HepG2 (cell line): ENCODE measurements at regions not wholly inside any gene's neighbourhood (a gene's known extent, or its start where the extent isn't known, plus 50 kb on each side); places are given as distances from the start of the nearest gene placed in this dataset.
A peak's percentile ranks its signal among the peaks of the same experiment; 100 is the strongest.

Experiments used
- ATAC-seq: fragments of 200-7000 bp; cut with Tn5 transposase; 3 replicates; pipeline ENCODE4 v1.9.1; 2020; ENCODE audit warnings: mild to moderate bottlenecking, moderate library complexity
- BruUV-seq: library from RNA; stranded (reverse); fragments of 400-500 nt; replicated peaks from 2 replicates; lab custom pipeline; 2021; lab: Mats Ljungman, UMichigan
- CTCF ChIA-PET: fragments of 300-600 bp; formaldehyde crosslinking; extraction: SDS; loops from one replicate; lab custom pipeline; 2021; ENCODE audit warnings: low total read pairs, inconsistent platforms, low intra/inter-chr PET ratio; lab: Yijun Ruan, JAX
- POLR2A ChIA-PET: fragments of 350-600 bp; sonication (Branson Sonifier 250); formaldehyde crosslinking; loops from one replicate; lab custom pipeline; 2020; ENCODE audit warnings: antibody characterized with exemption, inconsistent platforms; lab: Yijun Ruan, JAX
- DNase-seq: peaks from one replicate; pipeline ENCODE4 v3.0.0-alpha.2; 2015; ENCODE audit warnings: low spot score
- FAIRE-seq: peaks from 3 replicates; lab custom pipeline; 2011; peaks lifted over from hg19 to GRCh38; lab: Jason Lieb, UNC
- H2AFZ ChIP-seq: one replicate; pipeline ENCODE4 v1.6.1; 2011; ENCODE audit warnings: low read length, inconsistent platforms
- H3K27ac ChIP-seq: fragments of 300-600 bp; 3 replicates; pipeline ENCODE4 v1.8.0; 2011; ENCODE audit warnings: mixed run types, mild to moderate bottlenecking, mixed read lengths, low read length, inconsistent platforms; ENCODE audit not compliant: insufficient read depth; ENCODE audit errors: extremely low read length
- H3K27me3 ChIP-seq, 2 experiments: fragments of 200-600 bp in 1 of 2; 2 replicates in 1 of 2; 3 replicates in 1 of 2; pipeline versions ENCODE4 v1.6.0 to v1.8.0; 2011; ENCODE audit warnings: low read length in 2 of 2, mild to moderate bottlenecking in 2 of 2, moderate library complexity in 2 of 2, inconsistent platforms in 1 of 2; ENCODE audit not compliant: insufficient read depth in 2 of 2, control insufficient read depth in 1 of 2
- H3K36me3 ChIP-seq, 2 experiments: fragments of 200-600 bp in 1 of 2; replicated peaks in 1 of 2; 2 replicates in 1 of 2; 3 replicates in 1 of 2; pipeline versions ENCODE4 v1.5.1 to v1.8.0; 2011; ENCODE audit warnings: low read length in 2 of 2, inconsistent platforms in 1 of 2; ENCODE audit not compliant: insufficient read depth in 2 of 2, control insufficient read depth in 1 of 2
- H3K4me1 ChIP-seq: 2 replicates; pipeline ENCODE4 v1.5.1; 2012; ENCODE audit warnings: low read length, inconsistent platforms; ENCODE audit not compliant: insufficient read depth
- H3K4me2 ChIP-seq: 2 replicates; pipeline ENCODE4 v1.6.0; 2011; ENCODE audit warnings: low read depth, low read length, inconsistent platforms
- H3K4me3 ChIP-seq, 3 experiments: fragments of 200-600 bp in 1 of 3; sonication (generic), shearing (Covaris generic) in 1 of 3; replicated peaks in 1 of 3; 2 replicates each; pipeline ENCODE4 v1.5.1; 2011 to 2016; ENCODE audit warnings: low read length in 3 of 3, inconsistent platforms in 2 of 3, low read depth in 2 of 3, mild to moderate bottlenecking in 2 of 3, control low read depth in 1 of 3, mixed read lengths in 1 of 3; ENCODE audit not compliant: insufficient read depth in 1 of 3
- H3K79me2 ChIP-seq: one replicate; pipeline ENCODE4 v1.6.1; 2011; ENCODE audit warnings: low read length, inconsistent platforms; ENCODE audit not compliant: insufficient read depth
- H3K9ac ChIP-seq: 2 replicates; pipeline ENCODE4 v1.6.0; 2011; ENCODE audit warnings: mild to moderate bottlenecking, low read depth, low read length, inconsistent platforms; ENCODE audit not compliant: insufficient read depth
- H3K9me3 ChIP-seq: 2 replicates; pipeline ENCODE4 v1.5.1; 2012; ENCODE audit warnings: mild to moderate bottlenecking, low read length
- H4K20me1 ChIP-seq: 2 replicates; pipeline ENCODE4 v1.6.0; 2011; ENCODE audit warnings: inconsistent platforms, mild to moderate bottlenecking, low read length, moderate library complexity; ENCODE audit not compliant: insufficient read depth
- GATA4 ChIP-seq: sonication (generic); IDR thresholded peaks from 2 replicates; pipeline ENCODE4 v1.6.1; 2016; ENCODE audit warnings: antibody characterized with exemption, low read depth, borderline replicate concordance
- HES4 ChIP-seq: sonication (generic); formaldehyde crosslinking; IDR thresholded peaks from 2 replicates; pipeline ENCODE4 v1.9.0; 2021; ENCODE audit warnings: mild to moderate bottlenecking, missing genetic modification reagents, borderline replicate concordance
- MED13 ChIP-seq: sonication (generic); formaldehyde crosslinking; IDR thresholded peaks from 2 replicates; pipeline ENCODE4 v1.5.0; 2020; ENCODE audit warnings: missing genetic modification reagents
- PCBP2 ChIP-seq: fragments of 200-400 bp; formaldehyde crosslinking; optimal IDR thresholded peaks from 2 replicates; pipeline ENCODE3; 2018; ENCODE audit warnings: low read length, low read depth; ENCODE audit not compliant: poor library complexity, severe bottlenecking
- POLR2AphosphoS2 ChIP-seq: IDR thresholded peaks from 2 replicates; pipeline ENCODE4 v1.6.1; 2011; ENCODE audit warnings: low read depth, low read length, improper control_type of control experiment
- ZNF10 ChIP-seq: sonication (generic); formaldehyde crosslinking; IDR thresholded peaks from 2 replicates; pipeline ENCODE4 v1.4.0; 2020; ENCODE audit warnings: mild to moderate bottlenecking, low read depth, missing genetic modification reagents, borderline replicate concordance
- ZNF136 ChIP-seq: sonication (generic); formaldehyde crosslinking; IDR thresholded peaks from 2 replicates; pipeline ENCODE4 v1.8.1; 2022; ENCODE audit warnings: low read depth, mild to moderate bottlenecking, moderate library complexity, missing genetic modification reagents
- ZNF883 ChIP-seq: sonication (generic); formaldehyde crosslinking; IDR thresholded peaks from 2 replicates; pipeline ENCODE4 v1.5.1; 2020; ENCODE audit warnings: mild to moderate bottlenecking, missing genetic modification reagents; ENCODE audit errors: not compliant biosample characterization
- WGBS: methylation state at CpG from one replicate; pipeline ENCODE4 v1.1.6; 2017; ENCODE audit warnings: low lambda C conversion rate; 5-methylcytosine and 5-hydroxymethylcytosine counted together
- in situ Hi-C: cut with HindIII; loops from 2 replicates; pipeline ENCODE4 v1.10.0; 2017; ENCODE audit warnings: low pct_unique_long_range_greater_than_20kb; ENCODE audit not compliant: extremely low pct_ligation_motif_present
- intact Hi-C: fragments of 100-400 bp; cut with micrococcal nuclease; formaldehyde crosslinking; loops from one replicate; pipeline ENCODE4 v1.10.0; 2022; ENCODE audit not compliant: unreplicated experiment
- TF ChIP-seq, protein P1 (sequence below): sonication (generic); formaldehyde crosslinking; IDR thresholded peaks from 2 replicates; pipeline ENCODE4 v1.4.0; 2020; ENCODE audit warnings: missing genetic modification reagents
- TF ChIP-seq, protein P2 (sequence below): sonication (generic); formaldehyde crosslinking; IDR thresholded peaks from 2 replicates; pipeline ENCODE4 v1.5.0; 2020; ENCODE audit warnings: mild to moderate bottlenecking, missing genetic modification reagents, moderate library complexity
- TF ChIP-seq, protein P3 (sequence below): IDR thresholded peaks from 2 replicates; pipeline ENCODE4 v1.6.1; 2016; ENCODE audit warnings: low read depth

GRCh38 chr10:111650088-111650487 lies 533.5 kb downstream of the GPAM start:
- in situ Hi-C loops, result no loop called here
- no peaks in the 10 kb centered on the region for H3K27me3 ChIP-seq
- no peaks in the 10 kb centered on the region for H3K36me3 ChIP-seq
- TF ChIP-seq, protein P1, sequence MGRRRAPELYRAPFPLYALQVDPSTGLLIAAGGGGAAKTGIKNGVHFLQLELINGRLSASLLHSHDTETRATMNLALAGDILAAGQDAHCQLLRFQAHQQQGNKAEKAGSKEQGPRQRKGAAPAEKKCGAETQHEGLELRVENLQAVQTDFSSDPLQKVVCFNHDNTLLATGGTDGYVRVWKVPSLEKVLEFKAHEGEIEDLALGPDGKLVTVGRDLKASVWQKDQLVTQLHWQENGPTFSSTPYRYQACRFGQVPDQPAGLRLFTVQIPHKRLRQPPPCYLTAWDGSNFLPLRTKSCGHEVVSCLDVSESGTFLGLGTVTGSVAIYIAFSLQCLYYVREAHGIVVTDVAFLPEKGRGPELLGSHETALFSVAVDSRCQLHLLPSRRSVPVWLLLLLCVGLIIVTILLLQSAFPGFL, result no peak
- TF ChIP-seq, protein P2, sequence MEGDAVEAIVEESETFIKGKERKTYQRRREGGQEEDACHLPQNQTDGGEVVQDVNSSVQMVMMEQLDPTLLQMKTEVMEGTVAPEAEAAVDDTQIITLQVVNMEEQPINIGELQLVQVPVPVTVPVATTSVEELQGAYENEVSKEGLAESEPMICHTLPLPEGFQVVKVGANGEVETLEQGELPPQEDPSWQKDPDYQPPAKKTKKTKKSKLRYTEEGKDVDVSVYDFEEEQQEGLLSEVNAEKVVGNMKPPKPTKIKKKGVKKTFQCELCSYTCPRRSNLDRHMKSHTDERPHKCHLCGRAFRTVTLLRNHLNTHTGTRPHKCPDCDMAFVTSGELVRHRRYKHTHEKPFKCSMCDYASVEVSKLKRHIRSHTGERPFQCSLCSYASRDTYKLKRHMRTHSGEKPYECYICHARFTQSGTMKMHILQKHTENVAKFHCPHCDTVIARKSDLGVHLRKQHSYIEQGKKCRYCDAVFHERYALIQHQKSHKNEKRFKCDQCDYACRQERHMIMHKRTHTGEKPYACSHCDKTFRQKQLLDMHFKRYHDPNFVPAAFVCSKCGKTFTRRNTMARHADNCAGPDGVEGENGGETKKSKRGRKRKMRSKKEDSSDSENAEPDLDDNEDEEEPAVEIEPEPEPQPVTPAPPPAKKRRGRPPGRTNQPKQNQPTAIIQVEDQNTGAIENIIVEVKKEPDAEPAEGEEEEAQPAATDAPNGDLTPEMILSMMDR (CRISPR knock-in tag), result 0 out of 2 replicates have a peak, but pooled peaks have one; percentile 8
- ChIA-PET POLR2A (no interaction called here), CTCF (no interaction called here)
- no peak overlapping the region for H3K27ac ChIP-seq
- no peaks in the 10 kb centered on the region for H3K79me2 ChIP-seq
- peaks cover 21% of the 10 kb centered on the region for H3K9me3 ChIP-seq
- H3K4me2 ChIP-seq, result no peak overlapping the region
- ATAC-seq (no peak), DNase-seq (no peak), FAIRE-seq (no peak)
- H4K20me1 ChIP-seq, result no peaks in the 10 kb centered on the region
- H3K9ac ChIP-seq, result no peak overlapping the region
- WGBS, result 0% methylated on average over 1 of the region's 2 CpGs
- intact Hi-C loops, result no loop called here
- H3K4me1 ChIP-seq, result no peaks in the 10 kb centered on the region
- no peak overlapping the region for H2AFZ ChIP-seq
- BruUV-seq, result no TSS peak
- H3K4me3 ChIP-seq, result no peak overlapping the region

DNA sequence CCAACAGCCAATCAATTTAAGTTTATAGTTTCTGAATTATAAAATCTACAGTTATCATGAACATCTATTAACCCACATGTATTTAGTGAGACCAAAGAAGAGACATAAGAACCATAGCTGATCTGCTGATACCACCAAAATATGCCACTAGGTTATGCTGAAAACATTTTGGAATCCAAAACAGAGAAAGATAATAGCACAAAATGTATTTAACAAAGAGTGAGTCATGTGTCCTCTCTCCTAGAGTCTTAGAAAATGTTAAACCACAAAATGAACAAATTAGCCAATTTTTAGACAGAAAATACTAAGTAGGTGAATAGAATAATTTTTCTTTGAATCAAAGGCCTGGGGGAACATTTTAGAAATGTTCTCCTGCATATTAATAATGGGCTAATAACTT lies 527.5 kb downstream of the GPAM start:
- POLR2A ChIA-PET, result no interaction called here
- Histone ChIP-seq H3K79me2 (no peaks in the 10 kb centered on the region), H3K4me3 (no peak overlapping the region), H4K20me1 (no peaks in the 10 kb centered on the region), H3K9ac (no peak overlapping the region), H3K27me3 (no peaks in the 10 kb centered on the region), H3K9me3 (no peaks in the 10 kb centered on the region), H2AFZ (no peak overlapping the region), H3K4me1 (no peaks in the 10 kb centered on the region), H3K27ac (no peak overlapping the region), H3K36me3 (no peaks in the 10 kb centered on the region), H3K4me2 (no peak overlapping the region)
- ATAC-seq (no peak), DNase-seq (no peak), FAIRE-seq (no peak)
- intact Hi-C loops (no loop called here), in situ Hi-C loops (no loop called here)
- CTCF ChIA-PET, result no interaction called here
- TF ChIP-seq ZNF10 (CRISPR knock-in tag) (no peak), MED13 (CRISPR knock-in tag) (no peak), GATA4 (no peak), ZNF136 (CRISPR knock-in tag) (no peak), PCBP2 (no peak), ZNF883 (CRISPR knock-in tag) (no peak), HES4 (no peak), POLR2AphosphoS2 (no peak)
- TF ChIP-seq, protein P3, sequence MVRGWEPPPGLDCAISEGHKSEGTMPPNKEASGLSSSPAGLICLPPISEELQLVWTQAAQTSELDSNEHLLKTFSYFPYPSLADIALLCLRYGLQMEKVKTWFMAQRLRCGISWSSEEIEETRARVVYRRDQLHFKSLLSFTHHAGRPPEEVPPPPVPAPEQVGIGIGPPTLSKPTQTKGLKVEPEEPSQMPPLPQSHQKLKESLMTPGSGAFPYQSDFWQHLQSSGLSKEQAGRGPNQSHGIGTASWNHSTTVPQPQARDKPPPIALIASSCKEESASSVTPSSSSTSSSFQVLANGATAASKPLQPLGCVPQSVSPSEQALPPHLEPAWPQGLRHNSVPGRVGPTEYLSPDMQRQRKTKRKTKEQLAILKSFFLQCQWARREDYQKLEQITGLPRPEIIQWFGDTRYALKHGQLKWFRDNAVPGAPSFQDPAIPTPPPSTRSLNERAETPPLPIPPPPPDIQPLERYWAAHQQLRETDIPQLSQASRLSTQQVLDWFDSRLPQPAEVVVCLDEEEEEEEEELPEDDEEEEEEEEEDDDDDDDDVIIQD (CRISPR knock-in tag), result no peak
- no TSS peak for BruUV-seq
